HepG2 (cell line): ENCODE measurements at regions not wholly inside any gene's neighbourhood (a gene's known extent, or its start where the extent isn't known, plus 50 kb on each side); places are given as distances from the start of the nearest gene placed in this dataset.

ENCODE experiments used
- CCDC6 ChIP-seq: sonication (generic); formaldehyde crosslinking; IDR thresholded peaks from 2 replicates; pipeline ENCODE4 v1.8.1; 2022; ENCODE audit warnings: mild to moderate bottlenecking, missing genetic modification reagents, moderate library complexity
- FOXP1 ChIP-seq, 2 experiments: fragments of 450-650 bp in 1 of 2; IDR thresholded peaks; 2 replicates each; pipeline ENCODE4 v1.6.1; 2017 to 2018; ENCODE audit warnings: antibody characterized with exemption in 1 of 2
- GZF1 ChIP-seq: sonication (generic); formaldehyde crosslinking; IDR thresholded peaks from 2 replicates; pipeline ENCODE4 v1.5.1; 2020; ENCODE audit warnings: mild to moderate bottlenecking, missing genetic modification reagents
- HCFC1 ChIP-seq: fragments of 150-350 bp; IDR thresholded peaks from 2 replicates; pipeline ENCODE4 v1.6.1; 2014; ENCODE audit warnings: low read depth, low read length
- IKZF1 ChIP-seq: fragments of 450-650 bp; IDR thresholded peaks from 2 replicates; pipeline ENCODE4 v1.7.1; 2016
- KDM5B ChIP-seq: sonication (generic); formaldehyde crosslinking; IDR thresholded peaks from 2 replicates; pipeline ENCODE4 v1.4.0; 2020; ENCODE audit warnings: missing genetic modification reagents, mild to moderate bottlenecking, borderline replicate concordance
- MYC ChIP-seq: sonication (generic); formaldehyde crosslinking; IDR thresholded peaks from 2 replicates; pipeline ENCODE4 v1.9.0; 2021; ENCODE audit warnings: missing genetic modification reagents, borderline replicate concordance
- NCOA1 ChIP-seq: sonication (generic); formaldehyde crosslinking; IDR thresholded peaks from 2 replicates; pipeline ENCODE4 v1.9.0; 2021; ENCODE audit warnings: missing genetic modification reagents
- NCOR1 ChIP-seq: fragments of 200-600 bp; sonication (generic); IDR thresholded peaks from 2 replicates; pipeline ENCODE4 v1.7.0; 2017; ENCODE audit warnings: antibody characterized with exemption, low read length, borderline replicate concordance
- NFIB ChIP-seq: sonication (generic); formaldehyde crosslinking; IDR thresholded peaks from 2 replicates; pipeline ENCODE4 v1.9.0; 2021; ENCODE audit warnings: missing genetic modification reagents, mild to moderate bottlenecking, borderline replicate concordance
- PITX1 ChIP-seq: sonication (generic); formaldehyde crosslinking; IDR thresholded peaks from 2 replicates; pipeline ENCODE4 v1.5.1; 2020; ENCODE audit warnings: mild to moderate bottlenecking, missing genetic modification reagents
- RNF219 ChIP-seq: sonication (generic); formaldehyde crosslinking; IDR thresholded peaks from 2 replicates; pipeline ENCODE4 v1.5.0; 2020; ENCODE audit warnings: mild to moderate bottlenecking, missing genetic modification reagents
- STAT5B ChIP-seq: sonication (generic); formaldehyde crosslinking; IDR thresholded peaks from 2 replicates; pipeline ENCODE4 v1.4.0; 2020; ENCODE audit warnings: missing genetic modification reagents
- ZBTB21 ChIP-seq: sonication (generic); formaldehyde crosslinking; IDR thresholded peaks from 2 replicates; pipeline ENCODE4 v1.4.0; 2020; ENCODE audit warnings: missing genetic modification reagents
- ZFP62 ChIP-seq: sonication (generic); formaldehyde crosslinking; IDR thresholded peaks from 2 replicates; pipeline ENCODE4 v1.4.0; 2020; ENCODE audit warnings: missing genetic modification reagents
- ZFYVE20 ChIP-seq: sonication (generic); formaldehyde crosslinking; IDR thresholded peaks from 2 replicates; pipeline ENCODE4 v1.8.0; 2023; ENCODE audit warnings: low read depth, mild to moderate bottlenecking, moderate library complexity, missing genetic modification reagents, borderline replicate concordance
- ZNF12 ChIP-seq: sonication (generic); formaldehyde crosslinking; IDR thresholded peaks from 2 replicates; pipeline ENCODE4 v1.5.0; 2020; ENCODE audit warnings: missing genetic modification reagents
- ZNF260 ChIP-seq: sonication (generic); formaldehyde crosslinking; IDR thresholded peaks from 2 replicates; pipeline ENCODE4 v1.4.0; 2020; ENCODE audit warnings: missing genetic modification reagents, low read depth, mild to moderate bottlenecking, borderline replicate concordance
- ZNF430 ChIP-seq: sonication (generic); formaldehyde crosslinking; IDR thresholded peaks from 2 replicates; pipeline ENCODE4 v1.9.0; 2021; ENCODE audit warnings: mild to moderate bottlenecking, missing genetic modification reagents
- ZNF460 ChIP-seq: sonication (generic); formaldehyde crosslinking; IDR thresholded peaks from 2 replicates; pipeline ENCODE4 v1.5.1; 2020; ENCODE audit warnings: missing genetic modification reagents, mild to moderate bottlenecking, borderline replicate concordance
- ZNF547 ChIP-seq: sonication (generic); formaldehyde crosslinking; IDR thresholded peaks from 2 replicates; pipeline ENCODE4 v1.5.1; 2020; ENCODE audit warnings: mild to moderate bottlenecking, missing genetic modification reagents
- ZNF678 ChIP-seq: sonication (generic); formaldehyde crosslinking; IDR thresholded peaks from 2 replicates; pipeline ENCODE4 v1.4.0; 2020; ENCODE audit warnings: mild to moderate bottlenecking, missing genetic modification reagents
- ZNF749 ChIP-seq: sonication (generic); formaldehyde crosslinking; IDR thresholded peaks from 2 replicates; pipeline ENCODE4 v1.8.0; 2022; ENCODE audit warnings: mild to moderate bottlenecking, missing genetic modification reagents, moderate library complexity, borderline replicate concordance
- ZNF790 ChIP-seq: sonication (generic); formaldehyde crosslinking; IDR thresholded peaks from 2 replicates; pipeline ENCODE4 v1.8.0; 2022; ENCODE audit warnings: missing genetic modification reagents, mild to moderate bottlenecking, borderline replicate concordance
- TF ChIP-seq, protein P1 (sequence below): sonication (generic); formaldehyde crosslinking; IDR thresholded peaks from 2 replicates; pipeline ENCODE4 v1.9.0; 2022; ENCODE audit warnings: missing genetic modification reagents, mild to moderate bottlenecking, borderline replicate concordance

GRCh38 chr4:37008199-37008598, 236.3 kb upstream of the NWD2 start (continued):
- peak; percentile 43; the same call in 1 of the 2 replicates for TF ChIP-seq KDM5B (CRISPR knock-in tag)
- TF ChIP-seq ZNF678 (CRISPR knock-in tag), result no peak
- no peak for TF ChIP-seq FOXP1 (IDR thresholded peaks at IDR 0.05)
- TF ChIP-seq FOXP1 (CRISPR knock-in tag; IDR thresholded peaks at IDR 0.05), result peak; percentile 87
- no peak for TF ChIP-seq NCOA1 (CRISPR knock-in tag)
- no peak for TF ChIP-seq IKZF1
- TF ChIP-seq NFIB (CRISPR knock-in tag), result no peak
- TF ChIP-seq ZNF260, result no peak
- TF ChIP-seq STAT5B, result no peak
- no peak for TF ChIP-seq ZNF749 (CRISPR knock-in tag)
- peak; percentile 75; the same call in 1 of the 2 replicates for TF ChIP-seq CCDC6 (CRISPR knock-in tag)
- TF ChIP-seq ZNF790 (CRISPR knock-in tag), result no peak
- no peak for TF ChIP-seq HCFC1
- TF ChIP-seq ZNF547 (CRISPR knock-in tag), result no peak
- peak; percentile 55 for TF ChIP-seq PITX1 (CRISPR knock-in tag)
- TF ChIP-seq ZFYVE20 (CRISPR knock-in tag), result no peak
- TF ChIP-seq NCOR1, result no peak
- peak; percentile 50; the same call in 1 of the 2 replicates for TF ChIP-seq MYC
- peak; percentile 81 for TF ChIP-seq ZNF12 (CRISPR knock-in tag)
- TF ChIP-seq, protein P1, sequence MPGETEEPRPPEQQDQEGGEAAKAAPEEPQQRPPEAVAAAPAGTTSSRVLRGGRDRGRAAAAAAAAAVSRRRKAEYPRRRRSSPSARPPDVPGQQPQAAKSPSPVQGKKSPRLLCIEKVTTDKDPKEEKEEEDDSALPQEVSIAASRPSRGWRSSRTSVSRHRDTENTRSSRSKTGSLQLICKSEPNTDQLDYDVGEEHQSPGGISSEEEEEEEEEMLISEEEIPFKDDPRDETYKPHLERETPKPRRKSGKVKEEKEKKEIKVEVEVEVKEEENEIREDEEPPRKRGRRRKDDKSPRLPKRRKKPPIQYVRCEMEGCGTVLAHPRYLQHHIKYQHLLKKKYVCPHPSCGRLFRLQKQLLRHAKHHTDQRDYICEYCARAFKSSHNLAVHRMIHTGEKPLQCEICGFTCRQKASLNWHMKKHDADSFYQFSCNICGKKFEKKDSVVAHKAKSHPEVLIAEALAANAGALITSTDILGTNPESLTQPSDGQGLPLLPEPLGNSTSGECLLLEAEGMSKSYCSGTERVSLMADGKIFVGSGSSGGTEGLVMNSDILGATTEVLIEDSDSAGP (CRISPR knock-in tag), result 0 out of 2 replicates have a peak, but pooled peaks have one; percentile 23
- TF ChIP-seq ZFP62 (CRISPR knock-in tag), result no peak
- no peak for TF ChIP-seq RNF219 (CRISPR knock-in tag)
- TF ChIP-seq ZBTB21 (CRISPR knock-in tag), result peak; percentile 34; the same call in 1 of the 2 replicates
- no peak for TF ChIP-seq ZNF460 (CRISPR knock-in tag)
- peak; percentile 60; the same call in 1 of the 2 replicates for TF ChIP-seq ZNF430 (CRISPR knock-in tag)
- TF ChIP-seq GZF1 (CRISPR knock-in tag), result no peak
